Stimulated activated CD4-positive, alpha-beta T cell treated with anti-CD3 and anti-CD28 coated beads, Interleukin-1b, Interleukin-23, amount 100 ng/mL, for 48 hours (primary cell): ENCODE measurements at regions not wholly inside any gene's neighbourhood (a gene's known extent, or its start where the extent isn't known, plus 50 kb on each side); places are given as distances from the start of the nearest gene placed in this dataset.

Source experiments
- DNase-seq: peaks from one replicate; pipeline ENCODE4 v3.0.0-alpha.2; 2020

GRCh38 chr20:50395914-50396488, 114.2 kb upstream of the PTPN1 start:
- DNase-seq: no peak

- no peak for DNase-seq
These were observed 113.6 kb upstream of the PTPN1 start for GRCh38 chr20:50396623-50397022.

GRCh38 chr20:50397058-50397457, 113.1 kb upstream of the PTPN1 start:
- DNase-seq: no peak

- no peak for DNase-seq
These were observed 112.1 kb upstream of the PTPN1 start for GRCh38 chr20:50398064-50398463.

GRCh38 chr20:50398471-50398820, 111.7 kb upstream of the PTPN1 start:
- DNase-seq: no peak

GRCh38 chr20:50398821-50399554, 111.2 kb upstream of the PTPN1 start:
- no peak for DNase-seq

- DNase-seq: no peak
These were observed 110.6 kb upstream of the PTPN1 start for GRCh38 chr20:50399555-50399916.

GRCh38 chr20:50399917-50400704, 110.1 kb upstream of the PTPN1 start:
- DNase-seq: no peak

- no peak for DNase-seq
These were observed 109.2 kb upstream of the PTPN1 start for GRCh38 chr20:50400705-50401586.

- DNase-seq: no peak
These were observed 108.4 kb upstream of the PTPN1 start for GRCh38 chr20:50401587-50402418.

- no peak for DNase-seq
These were observed 106.4 kb upstream of the PTPN1 start for GRCh38 chr20:50403565-50404418.

- DNase-seq: no peak
These were observed 105.6 kb upstream of the PTPN1 start for GRCh38 chr20:50404419-50405234.

GRCh38 chr20:50405235-50405914, 104.8 kb upstream of the PTPN1 start:
- DNase-seq: no peak

GRCh38 chr20:50405915-50406609, 104.1 kb upstream of the PTPN1 start:
- no peak for DNase-seq

GRCh38 chr20:50406610-50407136, 103.5 kb upstream of the PTPN1 start:
- DNase-seq: no peak

- DNase-seq: no peak
These were observed 101.4 kb upstream of the PTPN1 start for GRCh38 chr20:50408526-50409364.

- DNase-seq: no peak
These were observed 100.7 kb upstream of the PTPN1 start for GRCh38 chr20:50409495-50409894.

GRCh38 chr20:50410343-50410742, 99.8 kb upstream of the PTPN1 start:
- DNase-seq: no peak
